Limb (tissue), 2 donors: ENCODE measurements at regions not wholly inside any gene's neighbourhood (a gene's known extent, or its start where the extent isn't known, plus 50 kb on each side); places are given as distances from the start of the nearest gene placed in this dataset.

Experiments used
- DNase-seq, 2 donors: peaks; one replicate each; pipeline ENCODE4 v3.0.0-alpha.2; 2016; ENCODE audit errors: extremely low spot score in 2 of 2

- no peak for DNase-seq
Observed at GRCh38 chr1:94620345-94621031, 78.9 kb upstream of the F3 start.

GRCh38 chr1:94619731-94620130 is 78.2 kb upstream of the F3 start:
- no peak for DNase-seq

GRCh38 chr1:94617957-94618739 is 76.6 kb upstream of the F3 start:
- no peak for DNase-seq

GRCh38 chr1:94617134-94617805 is 75.7 kb upstream of the F3 start:
- DNase-seq, result no peak

- DNase-seq, result no peak
Observed at GRCh38 chr1:94616506-94616905, 74.9 kb upstream of the F3 start.

- no peak for DNase-seq
Observed at GRCh38 chr1:94614996-94615395, 73.4 kb upstream of the F3 start.

- no peak for DNase-seq
Observed at GRCh38 chr1:94614168-94614815, 72.7 kb upstream of the F3 start.

GRCh38 chr1:94612525-94613204 is 71.1 kb upstream of the F3 start:
- DNase-seq, result no peak

GRCh38 chr1:94611681-94612475 is 70.3 kb upstream of the F3 start:
- DNase-seq, result no peak

- no peak for DNase-seq
Observed at GRCh38 chr1:94609619-94610018, 68.1 kb upstream of the F3 start.

- DNase-seq, result no peak
Observed at GRCh38 chr1:94608852-94609530, 67.4 kb upstream of the F3 start.

- DNase-seq, result no peak
Observed at GRCh38 chr1:94608142-94608851, 66.7 kb upstream of the F3 start.

GRCh38 chr1:94607398-94607797 is 65.8 kb upstream of the F3 start:
- no peak for DNase-seq

- DNase-seq, result no peak
Observed at GRCh38 chr1:94606471-94606870, 64.9 kb upstream of the F3 start.

- no peak for DNase-seq
Observed at GRCh38 chr1:94603663-94604062, 62.1 kb upstream of the F3 start.

GRCh38 chr1:94602802-94603625 is 61.5 kb upstream of the F3 start:
- no peak for DNase-seq

- no peak for DNase-seq
Observed at GRCh38 chr1:94602316-94602715, 60.8 kb upstream of the F3 start.

GRCh38 chr1:94600556-94600955 is 59.0 kb upstream of the F3 start:
- DNase-seq, result no peak
